MCF 10A (cell line): ENCODE measurements at regions not wholly inside any gene's neighbourhood (a gene's known extent, or its start where the extent isn't known, plus 50 kb on each side); places are given as distances from the start of the nearest gene placed in this dataset.

Source experiments
- BruUV-seq: library from RNA; stranded (reverse); fragments of 400-500 nt; replicated peaks from 2 replicates; lab custom pipeline; 2021; lab: Mats Ljungman, UMichigan
- CTCF ChIA-PET: fragments of 300-600 bp; sonication (Branson Sonifier 250); formaldehyde crosslinking; extraction: SDS; loops from one replicate; lab custom pipeline; 2021; ENCODE audit warnings: antibody characterized with exemption, inconsistent platforms; lab: Yijun Ruan, JAX
- POLR2A ChIA-PET: fragments of 300-600, 350-650 bp; sonication (Branson Sonifier 250); formaldehyde crosslinking; extraction: SDS; loops from one replicate; lab custom pipeline; 2020; ENCODE audit warnings: antibody characterized with exemption, inconsistent platforms; lab: Yijun Ruan, JAX
- DNase-seq: peaks from one replicate; pipeline ENCODE4 v3.0.0-alpha.2; 2018; ENCODE audit not compliant: unreplicated experiment
- H3K27ac Mint-ChIP-seq: one replicate; pipeline ENCODE4 v1.8.0; 2022; ENCODE audit warnings: mild to moderate bottlenecking, low read depth, mixed read lengths; ENCODE audit not compliant: unreplicated experiment
- H3K27me3 Mint-ChIP-seq: one replicate; pipeline ENCODE4 v1.8.0; 2022; ENCODE audit warnings: mixed read lengths; ENCODE audit not compliant: insufficient read depth, unreplicated experiment
- H3K36me3 Mint-ChIP-seq: one replicate; pipeline ENCODE4 v1.8.0; 2022; ENCODE audit warnings: mild to moderate bottlenecking, moderate library complexity, mixed read lengths; ENCODE audit not compliant: insufficient read depth, unreplicated experiment
- H3K4me1 Mint-ChIP-seq: one replicate; pipeline ENCODE4 v1.8.0; 2022; ENCODE audit warnings: mixed read lengths; ENCODE audit not compliant: insufficient read depth, unreplicated experiment
- H3K4me3 Mint-ChIP-seq: one replicate; pipeline ENCODE4 v1.8.0; 2022; ENCODE audit warnings: mild to moderate bottlenecking, moderate library complexity, mixed read lengths; ENCODE audit not compliant: unreplicated experiment
- H3K9me3 Mint-ChIP-seq: one replicate; pipeline ENCODE4 v1.8.0; 2022; ENCODE audit warnings: mixed read lengths; ENCODE audit not compliant: unreplicated experiment
- intact Hi-C: fragments of 100-400 bp; cut with micrococcal nuclease; formaldehyde crosslinking; loops from 2 replicates; pipeline ENCODE4 v1.14.1; 2022
- TF ChIP-seq, protein P1 (sequence below): fragments of 200-600 bp; IDR thresholded peaks from one replicate; pipeline ENCODE4 v1.8.0; 2022; ENCODE audit warnings: antibody characterized with exemption, mild to moderate bottlenecking; ENCODE audit not compliant: unreplicated experiment

DNA sequence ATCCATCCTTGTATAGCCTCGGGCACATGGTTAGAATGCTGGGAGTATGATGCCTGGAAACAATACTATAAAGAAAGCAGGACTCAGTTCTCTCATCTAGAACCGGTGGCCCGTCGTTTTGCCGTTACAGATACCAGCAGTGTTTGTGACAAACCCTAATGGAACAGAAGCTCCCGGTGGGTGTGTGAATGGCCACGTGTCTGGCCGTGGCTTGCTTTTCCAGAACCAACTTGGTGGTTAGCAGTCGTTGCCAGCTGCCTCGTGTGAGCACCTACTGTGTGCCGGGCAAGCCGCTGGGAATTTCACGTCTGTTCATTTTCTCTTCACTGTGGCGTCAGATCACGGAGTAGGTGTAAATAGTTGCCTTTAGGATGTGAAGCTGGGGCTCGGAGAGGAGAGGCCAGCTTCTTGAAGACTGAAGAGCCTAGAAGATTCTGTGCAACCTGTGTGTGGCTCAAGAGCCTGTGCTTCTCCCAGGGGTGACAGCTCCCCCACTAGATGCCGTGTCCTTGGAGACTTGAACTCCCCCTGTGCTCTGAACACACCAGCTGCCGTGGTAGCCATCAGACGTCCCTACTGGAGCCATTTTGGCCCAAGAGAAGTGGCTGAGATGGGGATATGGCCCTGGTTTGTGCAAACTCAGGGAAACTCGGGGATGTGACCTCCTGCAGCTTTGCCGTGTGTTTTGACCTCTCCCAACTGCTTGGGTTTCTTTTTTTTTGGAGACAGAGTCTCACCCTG, 57.5 kb upstream of the PPARA start:
- Mint-ChIP-seq H3K27me3 (no peaks in the 10 kb centered on the region), H3K27ac (peak overlapping the region; percentile 79), H3K4me3 (no peak overlapping the region), H3K9me3 (no peaks in the 10 kb centered on the region), H3K36me3 (peaks cover 84% of the 10 kb centered on the region), H3K4me1 (peaks cover 29% of the 10 kb centered on the region)
- ChIA-PET POLR2A (interaction anchor here (0.9 to 11.7 kb wide), 4 partner anchors 15 to 85 kb away, joined by 3 to 456 read pairs (median 136); no protein-coding TSS in a partner anchor), CTCF (interaction anchor here (0.9 kb wide), 1 partner anchor 12 kb away, joined by 3 read pairs; no protein-coding TSS in a partner anchor)
- TF ChIP-seq, protein P1, sequence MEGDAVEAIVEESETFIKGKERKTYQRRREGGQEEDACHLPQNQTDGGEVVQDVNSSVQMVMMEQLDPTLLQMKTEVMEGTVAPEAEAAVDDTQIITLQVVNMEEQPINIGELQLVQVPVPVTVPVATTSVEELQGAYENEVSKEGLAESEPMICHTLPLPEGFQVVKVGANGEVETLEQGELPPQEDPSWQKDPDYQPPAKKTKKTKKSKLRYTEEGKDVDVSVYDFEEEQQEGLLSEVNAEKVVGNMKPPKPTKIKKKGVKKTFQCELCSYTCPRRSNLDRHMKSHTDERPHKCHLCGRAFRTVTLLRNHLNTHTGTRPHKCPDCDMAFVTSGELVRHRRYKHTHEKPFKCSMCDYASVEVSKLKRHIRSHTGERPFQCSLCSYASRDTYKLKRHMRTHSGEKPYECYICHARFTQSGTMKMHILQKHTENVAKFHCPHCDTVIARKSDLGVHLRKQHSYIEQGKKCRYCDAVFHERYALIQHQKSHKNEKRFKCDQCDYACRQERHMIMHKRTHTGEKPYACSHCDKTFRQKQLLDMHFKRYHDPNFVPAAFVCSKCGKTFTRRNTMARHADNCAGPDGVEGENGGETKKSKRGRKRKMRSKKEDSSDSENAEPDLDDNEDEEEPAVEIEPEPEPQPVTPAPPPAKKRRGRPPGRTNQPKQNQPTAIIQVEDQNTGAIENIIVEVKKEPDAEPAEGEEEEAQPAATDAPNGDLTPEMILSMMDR = no peak
- BruUV-seq = no TSS peak
- DNase-seq = no peak
- intact Hi-C loops = no loop called here

- Mint-ChIP-seq H3K27ac (peak overlapping the region; percentile 66), H3K36me3 (peaks cover 82% of the 10 kb centered on the region), H3K27me3 (no peaks in the 10 kb centered on the region), H3K4me1 (peaks cover 22% of the 10 kb centered on the region), H3K9me3 (no peaks in the 10 kb centered on the region), H3K4me3 (no peak overlapping the region)
- TF ChIP-seq, protein P1 = no peak
- intact Hi-C loops = no loop called here
- ChIA-PET POLR2A (interaction anchor here (0.6 to 11.7 kb wide), 4 partner anchors 13 to 86 kb away, joined by 3 to 456 read pairs (median 4); no protein-coding TSS in a partner anchor), CTCF (interaction anchor here (0.6 to 1.4 kb wide), 2 partner anchors 41 to 88 kb away, joined by 3 to 4 read pairs; no protein-coding TSS in a partner anchor)
- DNase-seq = no peak
- BruUV-seq = no TSS peak
These were observed 56.5 kb upstream of the PPARA start for GRCh38 chr22:46093796-46094195.

DNA sequence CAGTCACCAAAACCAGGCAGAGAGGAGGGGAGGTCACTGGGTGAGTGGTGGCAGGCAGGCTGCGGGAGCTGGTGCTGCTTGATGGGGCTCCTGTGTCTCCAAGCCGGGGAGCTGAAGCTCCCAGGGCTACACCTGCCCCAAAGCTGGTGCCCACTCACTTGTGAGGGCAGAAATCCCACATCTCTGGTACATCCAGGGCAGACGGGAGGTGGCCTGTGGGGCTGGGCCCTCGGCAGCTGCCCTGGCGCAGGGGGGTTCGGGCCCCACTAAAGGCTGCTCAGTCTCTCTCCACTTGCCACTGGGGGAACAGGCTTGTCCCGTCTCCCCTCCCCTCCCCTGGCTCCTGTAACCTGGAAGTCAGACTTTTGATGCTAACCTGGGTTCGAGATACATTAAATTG, 55.6 kb upstream of the PPARA start:
- POLR2A ChIA-PET = interaction anchor here (0.6 to 11.7 kb wide), 4 partner anchors 13 to 34 kb away, joined by 3 to 456 read pairs (median 4); no protein-coding TSS in a partner anchor
- Mint-ChIP-seq H3K27me3 (no peaks in the 10 kb centered on the region), H3K36me3 (peaks cover 80% of the 10 kb centered on the region), H3K4me1 (peaks cover 22% of the 10 kb centered on the region), H3K27ac (peak overlapping the region; percentile 66), H3K9me3 (no peaks in the 10 kb centered on the region), H3K4me3 (no peak overlapping the region)
- no TSS peak for BruUV-seq
- TF ChIP-seq, protein P1 = no peak
- intact Hi-C loops = no loop called here
- DNase-seq = no peak
- CTCF ChIA-PET = interaction anchor here (0.6 to 1.4 kb wide), 2 partner anchors 88 to 376 kb away, joined by 3 to 4 read pairs; no protein-coding TSS in a partner anchor

DNA sequence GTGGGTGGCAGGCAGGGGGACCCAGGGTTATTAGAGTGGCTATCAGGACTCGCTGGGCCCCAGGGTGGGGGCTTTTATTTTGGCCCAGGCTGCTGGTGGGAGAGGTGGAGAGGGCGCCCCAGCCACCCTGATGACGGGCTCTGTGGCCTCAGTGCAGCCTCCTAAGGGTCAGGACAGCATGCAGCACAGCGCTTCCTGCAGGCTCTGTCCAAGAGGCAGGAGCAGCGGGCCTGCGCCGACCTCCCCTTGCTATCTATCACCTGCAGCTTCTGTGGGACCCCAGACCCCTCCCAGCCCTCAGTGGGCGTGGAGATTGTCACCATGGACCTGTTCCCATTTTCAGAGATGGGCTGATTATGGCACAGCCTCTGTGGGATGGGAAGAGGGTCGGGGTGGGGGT, 54.3 kb upstream of the PPARA start:
- ChIA-PET CTCF (interaction anchor here (1.2 kb wide), 1 partner anchor 21 kb away, joined by 3 read pairs; no protein-coding TSS in a partner anchor), POLR2A (no interaction called here)
- Mint-ChIP-seq H3K27me3 (no peaks in the 10 kb centered on the region), H3K9me3 (no peaks in the 10 kb centered on the region), H3K4me3 (no peak overlapping the region), H3K36me3 (peaks cover 76% of the 10 kb centered on the region), H3K4me1 (peaks cover 14% of the 10 kb centered on the region), H3K27ac (peak overlapping the region; percentile 23)
- TF ChIP-seq, protein P1 = no peak
- no TSS peak for BruUV-seq
- intact Hi-C loops = no loop called here
- DNase-seq = no peak
